Non-pigmented ciliary epithelial cell (primary cell): ENCODE measurements at regions not wholly inside any gene's neighbourhood (a gene's known extent, or its start where the extent isn't known, plus 50 kb on each side); places are given as distances from the start of the nearest gene placed in this dataset.

Source experiments
- DNase-seq: peaks from one replicate; pipeline ENCODE4 v3.0.0-alpha.2; 2010; ENCODE audit warnings: low read depth

GRCh38 chr3:148021381-148021780 lies 612.2 kb downstream of the ZIC1 start:
- no peak for DNase-seq

DNA sequence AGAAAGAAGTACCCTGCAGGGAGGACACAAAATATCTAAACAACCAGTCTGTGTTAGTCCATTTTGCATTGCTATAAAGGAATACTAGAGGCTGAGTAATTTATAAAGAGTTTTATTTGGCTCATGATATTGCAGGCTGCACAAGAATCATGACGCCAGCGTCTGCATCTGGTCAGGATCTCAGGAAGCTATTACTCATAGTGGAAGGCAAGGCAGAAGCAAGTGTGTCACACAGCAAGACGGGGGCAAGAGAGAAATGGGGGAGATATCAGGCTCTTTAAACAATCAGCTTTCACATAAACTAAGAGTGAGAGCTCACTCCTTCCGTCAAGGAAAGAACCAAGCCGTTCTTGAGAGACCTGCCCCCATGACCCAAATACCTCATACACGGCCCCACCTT lies 614.8 kb downstream of the ZIC1 start:
- DNase-seq, result peak; percentile 80

GRCh38 chr3:148026009-148026588 lies 616.9 kb downstream of the ZIC1 start:
- no peak for DNase-seq

DNA sequence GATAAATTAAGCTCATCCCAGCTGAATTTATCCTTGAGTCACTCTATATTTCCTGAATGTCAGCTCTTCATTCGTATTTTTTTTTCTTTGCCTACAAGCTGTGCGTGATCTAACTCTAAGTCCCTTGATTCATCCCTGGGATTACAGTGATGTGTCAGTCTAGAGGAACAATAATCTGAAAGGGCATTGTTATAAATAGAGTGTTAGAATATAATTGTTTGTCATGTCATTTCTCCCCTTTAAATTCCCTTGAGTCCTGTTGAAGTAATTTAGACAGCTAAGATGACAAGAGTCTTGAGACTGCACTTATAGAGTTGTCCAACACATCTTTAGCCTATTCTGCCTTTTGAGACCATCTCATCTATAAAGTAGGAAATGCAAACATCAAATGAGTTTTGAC lies 621.8 kb downstream of the ZIC1 start:
- DNase-seq, result no peak

DNA sequence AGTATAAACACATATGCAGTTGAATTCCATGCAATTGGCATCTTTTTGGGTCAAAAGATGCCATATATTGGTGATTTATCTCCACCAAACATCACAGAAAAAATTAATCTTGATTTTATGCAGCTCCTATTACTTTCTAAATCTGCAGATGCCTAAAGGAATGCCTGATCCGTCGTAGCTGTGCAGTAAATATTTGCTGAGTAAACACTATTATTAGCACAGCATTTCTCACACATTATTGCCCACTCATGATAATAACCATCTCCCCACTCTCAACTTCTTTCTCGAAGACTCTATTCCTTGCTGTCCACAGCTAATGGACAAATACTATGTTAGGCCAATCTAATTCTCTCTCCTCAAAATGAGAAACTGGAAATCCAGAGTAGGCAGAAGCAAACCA lies 625.2 kb downstream of the ZIC1 start:
- no peak for DNase-seq

- DNase-seq, result peak; percentile 17
These were observed 627.2 kb downstream of the ZIC1 start for GRCh38 chr3:148036331-148036876.

DNA sequence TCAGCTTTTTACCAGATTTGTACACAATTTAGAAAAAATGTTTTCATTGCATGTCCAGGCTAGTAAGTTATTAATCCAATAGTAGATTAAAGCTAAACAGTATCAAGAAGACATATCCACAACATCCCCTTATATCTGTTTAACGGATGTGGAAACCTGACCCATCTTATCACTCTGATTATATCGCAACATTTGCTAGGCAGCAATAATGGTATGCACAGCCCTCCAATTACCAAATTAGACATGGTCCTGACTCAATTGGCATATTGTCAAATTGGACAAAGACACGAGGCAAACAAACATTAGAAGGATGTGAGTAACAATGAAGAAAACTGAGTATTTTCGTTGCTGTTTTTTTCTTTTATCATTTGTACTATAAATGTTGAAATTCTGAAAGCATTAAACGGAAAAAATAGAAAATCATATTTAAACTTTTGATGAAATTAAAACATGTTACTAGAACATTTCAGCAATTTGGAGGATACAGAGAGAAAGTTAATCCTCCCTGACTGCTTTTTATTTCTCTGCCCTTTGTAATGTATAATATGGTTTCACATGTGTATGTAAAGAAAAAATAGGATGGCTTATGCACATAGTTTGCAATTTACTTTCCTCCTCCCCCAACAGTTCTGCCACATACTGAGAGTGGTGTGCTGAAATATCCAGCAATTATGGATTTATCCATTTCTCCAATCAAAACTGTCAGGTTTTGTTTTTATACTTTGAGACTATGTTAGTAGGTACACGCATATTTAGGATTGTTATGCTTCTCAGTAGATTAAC lies 633.7 kb downstream of the ZIC1 start:
- DNase-seq, result no peak

DNA sequence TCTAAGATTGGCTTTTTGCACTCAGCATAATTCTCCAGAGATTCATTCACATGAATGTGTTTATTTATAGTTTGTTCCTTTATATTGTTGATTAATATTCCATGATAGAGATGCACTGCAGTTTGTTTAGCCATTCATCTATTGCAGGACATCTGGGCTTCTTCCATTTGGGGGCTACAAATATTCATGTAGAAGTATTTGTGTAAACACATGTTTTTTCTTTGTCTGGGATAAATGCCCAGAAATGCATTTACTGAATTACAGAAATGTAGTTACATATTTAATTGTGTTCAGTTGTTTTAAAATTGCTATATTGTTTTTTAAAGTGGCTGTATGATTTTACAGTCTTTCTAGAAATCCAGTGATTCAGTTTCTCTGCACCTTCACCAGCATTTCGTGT lies 635.0 kb downstream of the ZIC1 start:
- no peak for DNase-seq

- DNase-seq, result no peak
These were observed 642.7 kb upstream of the AGTR1 start for GRCh38 chr3:148054999-148055398.

DNA sequence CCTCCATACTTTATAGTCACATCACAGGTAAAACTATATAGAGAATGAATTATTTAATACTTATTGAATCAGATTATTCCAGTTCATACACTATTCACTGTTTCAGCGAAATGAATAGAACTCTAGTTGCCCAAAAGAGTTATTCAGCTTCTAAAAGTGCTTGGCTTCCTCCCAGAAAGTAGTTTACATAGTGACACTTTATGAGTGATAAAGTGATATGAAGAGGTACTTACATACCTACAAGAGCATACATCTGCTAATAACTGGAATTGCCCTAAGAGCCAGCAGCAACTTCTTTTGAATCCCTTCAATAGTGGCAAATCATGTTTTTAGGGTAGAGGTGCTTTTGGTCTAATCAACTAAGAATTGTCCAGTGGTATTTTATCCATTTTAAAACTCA lies 635.1 kb upstream of the AGTR1 start:
- DNase-seq, result no peak

DNA sequence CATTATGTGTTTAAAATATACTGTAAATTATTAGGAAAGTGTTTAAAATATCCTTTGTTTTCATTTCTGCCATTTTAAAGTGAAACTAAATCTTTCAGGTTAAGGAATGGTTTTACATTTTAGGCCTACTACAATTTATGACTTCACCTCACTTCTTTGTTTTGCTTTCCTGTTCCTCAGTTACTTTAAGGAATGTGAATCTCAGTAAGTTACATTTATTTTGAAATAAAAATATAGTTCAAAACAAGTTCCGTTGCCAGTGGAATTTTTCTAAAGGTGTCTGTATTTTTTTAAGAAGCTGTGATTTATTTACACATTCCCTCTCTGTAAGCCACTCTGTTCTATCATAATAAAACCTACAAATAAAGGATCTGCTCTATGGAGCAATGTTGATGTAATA lies 630.9 kb upstream of the AGTR1 start:
- no peak for DNase-seq

DNA sequence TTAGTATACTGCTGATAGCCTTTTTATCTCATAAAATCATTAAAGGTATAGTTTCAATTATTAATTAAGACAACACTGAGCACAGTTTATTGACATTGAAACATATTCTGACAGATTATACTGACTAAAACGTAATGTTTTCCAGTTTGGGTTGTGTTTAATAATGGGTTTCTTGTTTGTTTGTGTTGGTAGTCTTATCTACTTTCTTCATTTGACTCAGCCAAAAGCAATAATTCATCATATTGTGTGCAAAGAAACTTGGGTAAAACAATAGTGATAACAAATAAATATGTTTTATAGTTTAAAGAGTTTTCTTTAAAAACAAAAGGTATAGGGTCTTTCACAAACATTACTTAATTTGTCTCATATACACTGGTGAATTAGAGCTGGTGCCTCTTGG lies 629.2 kb upstream of the AGTR1 start:
- DNase-seq, result no peak

- no peak for DNase-seq
These were observed 627.7 kb upstream of the AGTR1 start for GRCh38 chr3:148070041-148070440.

DNA sequence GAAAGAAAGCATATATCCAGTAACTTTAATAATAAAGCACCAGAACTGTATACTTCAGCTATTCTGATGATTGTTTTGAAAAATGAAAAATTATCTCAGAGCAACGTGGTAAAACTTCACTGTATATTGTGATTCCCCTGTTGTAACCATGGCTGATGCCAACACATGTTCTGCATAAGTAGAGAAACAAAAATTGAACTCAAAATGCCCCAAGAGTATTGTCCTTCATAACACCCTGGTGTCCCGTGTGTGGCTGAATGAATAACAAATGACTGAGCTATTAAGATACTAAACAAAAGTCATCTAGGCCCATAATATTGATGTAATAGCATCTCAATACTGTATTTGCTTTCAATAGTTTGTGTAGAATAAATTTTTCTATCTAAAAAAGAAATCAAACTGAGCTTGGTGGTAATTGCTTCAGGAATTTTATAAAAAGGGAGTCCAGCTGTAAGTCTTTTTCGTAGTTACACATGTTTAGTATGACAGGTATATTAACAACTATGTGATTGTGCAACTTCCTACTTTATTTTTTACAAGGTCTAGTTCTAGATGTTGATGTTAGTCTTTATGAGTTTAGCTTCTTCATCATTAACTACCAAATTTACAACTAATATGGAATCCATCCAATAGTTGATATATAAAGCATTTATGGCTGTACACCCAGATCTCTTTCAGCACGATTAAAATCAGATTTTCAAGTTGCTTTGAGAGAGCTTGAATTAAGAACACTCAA lies 623.8 kb upstream of the AGTR1 start:
- no peak for DNase-seq

DNA sequence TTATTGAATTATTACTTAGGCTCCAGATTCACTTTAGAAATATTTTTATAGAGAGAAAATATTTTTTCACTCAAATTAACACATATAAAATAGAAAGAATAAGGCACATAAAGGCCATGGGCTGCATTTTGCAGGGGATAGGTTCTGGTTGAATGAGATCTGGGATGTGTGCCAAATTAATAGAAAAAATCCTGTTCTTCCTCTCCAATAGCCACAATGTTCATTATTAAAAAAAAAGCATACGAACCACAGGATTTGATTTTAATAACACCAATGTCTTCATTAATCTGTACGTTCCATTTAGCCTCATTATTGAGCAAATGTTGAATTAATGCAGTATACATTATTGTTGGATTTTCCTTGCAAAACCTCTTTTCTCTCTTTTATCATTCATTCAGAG lies 622.8 kb upstream of the AGTR1 start:
- no peak for DNase-seq

DNA sequence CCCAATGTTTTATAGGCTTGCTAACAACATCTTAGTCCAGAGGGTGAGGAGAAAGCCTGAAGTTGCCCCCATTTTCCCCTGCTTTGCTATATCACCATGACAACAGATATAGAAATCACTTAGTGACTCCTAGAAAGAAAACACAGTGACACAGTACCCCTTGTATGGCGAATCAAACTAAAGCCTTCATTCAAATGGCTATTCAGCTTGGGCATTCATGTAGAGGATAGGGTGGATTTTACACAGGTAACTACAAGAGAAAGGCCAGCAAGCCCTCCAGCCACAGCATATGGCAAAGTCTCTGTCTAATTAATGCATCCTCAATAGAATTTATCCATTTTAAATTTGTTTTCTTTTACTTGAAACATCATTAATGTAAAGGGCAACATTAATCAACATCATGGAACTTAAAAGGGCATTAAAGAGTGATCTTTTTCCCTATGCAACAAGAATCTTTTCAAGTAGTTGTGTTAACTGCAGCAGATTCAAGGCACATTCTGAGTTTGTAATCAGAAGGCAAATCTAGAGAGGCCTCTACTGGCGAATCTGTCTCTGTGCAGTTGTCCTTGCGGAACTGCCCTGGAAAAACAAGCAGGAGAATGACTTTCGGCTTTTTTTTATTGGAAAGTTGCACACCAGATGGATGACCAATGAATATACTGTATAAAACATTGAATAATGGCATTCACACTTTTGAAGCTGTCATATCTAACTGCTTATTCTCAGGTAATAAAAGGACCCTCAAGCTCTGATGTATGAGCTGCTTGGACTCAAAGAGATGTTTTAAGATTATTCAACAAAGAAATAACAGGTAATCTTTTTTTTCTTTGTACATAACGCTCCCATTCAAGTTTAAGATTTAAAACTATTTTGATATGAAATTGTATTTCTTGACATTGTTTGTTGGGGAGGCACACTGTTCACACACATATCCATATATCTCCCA lies 621.7 kb upstream of the AGTR1 start:
- peak; percentile 43 for DNase-seq

- no peak for DNase-seq
These were observed 620.3 kb upstream of the AGTR1 start for GRCh38 chr3:148077318-148077923.

DNA sequence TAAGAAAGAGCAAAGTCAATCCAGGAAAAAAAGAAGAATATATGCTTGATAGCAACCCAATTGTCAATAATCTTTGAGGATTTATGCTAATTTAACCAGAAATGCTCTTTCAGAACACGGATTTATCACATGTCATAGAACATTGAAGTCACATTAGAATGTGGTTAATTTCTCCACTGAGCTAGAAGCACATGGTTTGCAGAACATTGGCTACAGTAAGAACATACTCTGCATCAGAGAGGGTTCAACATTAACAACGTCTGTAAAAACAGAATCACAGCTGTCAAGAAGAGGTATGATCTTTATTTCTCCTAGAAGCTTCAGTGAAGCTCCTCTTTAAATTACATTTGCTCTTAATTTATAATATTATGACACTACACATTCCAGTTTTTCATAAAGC lies 619.7 kb upstream of the AGTR1 start:
- DNase-seq, result no peak

DNA sequence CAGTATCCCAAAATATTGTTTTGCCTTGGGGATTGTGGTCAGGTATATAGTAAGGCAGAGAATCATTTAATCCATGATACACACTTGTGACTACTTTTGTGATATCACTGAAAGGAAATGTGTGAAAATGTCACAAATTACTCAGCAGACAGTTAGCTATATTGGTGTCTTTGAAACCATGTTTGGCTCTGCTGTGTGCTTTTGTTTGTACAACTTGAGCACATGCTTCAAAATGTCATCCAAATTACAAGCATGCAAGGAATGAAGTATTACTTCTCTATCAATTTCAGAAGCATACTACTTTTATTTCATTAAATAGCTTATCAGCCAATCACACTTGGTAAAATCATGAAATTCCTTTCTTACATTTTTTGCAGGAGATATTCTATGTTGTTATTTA lies 619.0 kb upstream of the AGTR1 start:
- no peak for DNase-seq

DNA sequence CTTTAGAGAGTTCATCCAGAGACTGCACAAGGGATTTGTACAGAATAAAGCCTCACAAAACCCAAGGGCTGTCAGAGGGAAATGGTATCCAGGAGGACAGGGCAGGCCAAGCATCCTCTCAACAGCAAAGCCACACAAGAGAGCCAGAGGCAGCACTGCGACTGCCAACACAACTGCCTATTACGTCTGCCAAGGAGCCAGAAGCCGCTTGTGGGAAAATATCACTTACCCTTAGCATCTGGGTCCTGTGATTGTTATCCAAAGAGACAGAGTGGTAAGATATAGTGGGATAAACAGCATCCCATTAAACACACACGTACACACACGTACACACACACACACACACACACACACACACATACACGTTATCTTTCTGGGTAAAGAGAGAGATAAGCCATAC lies 618.3 kb upstream of the AGTR1 start:
- no peak for DNase-seq

DNA sequence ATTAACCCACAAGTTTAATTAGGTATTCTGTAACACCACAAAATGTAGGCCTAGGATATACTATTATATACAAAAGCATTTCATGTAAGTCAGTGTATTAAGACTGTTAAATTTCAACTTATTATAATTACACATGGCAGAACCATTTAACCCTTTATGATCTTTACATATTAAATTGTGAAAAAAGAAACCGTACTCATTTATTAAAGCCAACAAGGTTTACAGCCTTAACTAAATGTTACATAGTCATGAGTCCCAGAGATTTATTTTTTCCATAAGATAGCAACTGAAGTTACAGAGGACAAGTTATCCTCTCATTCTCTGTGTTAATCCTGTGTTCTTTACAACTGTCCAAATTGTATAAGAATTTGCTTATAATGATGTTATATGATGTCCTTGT lies 615.8 kb upstream of the AGTR1 start:
- no peak for DNase-seq
